IMR-90 (cell line): ENCODE measurements at regions not wholly inside any gene's neighbourhood (a gene's known extent, or its start where the extent isn't known, plus 50 kb on each side); places are given as distances from the start of the nearest gene placed in this dataset.

Experiments
- ATAC-seq: fragments of 200-7000 bp; cut with Tn5 transposase; 2 replicates; pipeline ENCODE4 v1.9.1; 2020; ENCODE audit warnings: low read depth, mild to moderate bottlenecking, moderate library complexity
- BruUV-seq: library from RNA; stranded (reverse); fragments of 400-500 nt; replicated peaks from 2 replicates; lab custom pipeline; 2021; lab: Mats Ljungman, UMichigan
- CTCF ChIA-PET: fragments of 300-600 bp; formaldehyde crosslinking; extraction: SDS; loops from one replicate; lab custom pipeline; 2021; ENCODE audit warnings: antibody characterized with exemption; lab: Yijun Ruan, JAX
- POLR2A ChIA-PET: fragments of 300-600 bp; sonication (Branson Sonifier 250); formaldehyde crosslinking; loops from one replicate; lab custom pipeline; 2022; ENCODE audit warnings: antibody characterized with exemption; ENCODE audit not compliant: unreplicated experiment; lab: Charles Lee
- DNase-seq: peaks from one replicate; pipeline ENCODE4 v3.0.0; 2013
- H2AFZ ChIP-seq: replicated peaks from 2 replicates; pipeline ENCODE3; 2013; ENCODE audit warnings: low read length, mild to moderate bottlenecking; ENCODE audit not compliant: poor library complexity
- H2AK5ac ChIP-seq: 2 replicates; pipeline ENCODE4 v1.6.1; 2013; ENCODE audit warnings: low read depth, low read length, inconsistent platforms
- H2AK9ac ChIP-seq: replicated peaks from 2 replicates; pipeline ENCODE3; 2013; ENCODE audit warnings: mild to moderate bottlenecking, low read depth, low read length, moderate library complexity; ENCODE audit not compliant: poor library complexity
- H2BK120ac ChIP-seq: 2 replicates; pipeline ENCODE4 v1.6.1; 2013; ENCODE audit warnings: low read depth, low read length, inconsistent platforms
- H2BK15ac ChIP-seq: 3 replicates; pipeline ENCODE4 v1.6.1; 2013; ENCODE audit warnings: low read depth, low read length, inconsistent platforms
- H2BK20ac ChIP-seq: 2 replicates; pipeline ENCODE4 v1.6.1; 2013; ENCODE audit warnings: low read depth, mild to moderate bottlenecking, inconsistent platforms, low read length, moderate library complexity
- H2BK5ac ChIP-seq: 2 replicates; pipeline ENCODE4 v1.6.1; 2013; ENCODE audit warnings: mild to moderate bottlenecking, low read depth, low read length, inconsistent platforms; ENCODE audit not compliant: poor library complexity, severe bottlenecking
- H3K14ac ChIP-seq: replicated peaks from 2 replicates; pipeline ENCODE4 v1.6.1; 2013; ENCODE audit warnings: low read depth, low read length, inconsistent platforms
- H3K18ac ChIP-seq: 2 replicates; pipeline ENCODE4 v1.6.1; 2013; ENCODE audit warnings: low read depth, low read length, control low read depth
- H3K23ac ChIP-seq: 2 replicates; pipeline ENCODE4 v1.6.1; 2013; ENCODE audit warnings: low read depth, low read length, inconsistent platforms
- H3K27ac ChIP-seq: 2 replicates; pipeline ENCODE4 v1.5.1; 2013; ENCODE audit warnings: mild to moderate bottlenecking, control low read depth, low read length; ENCODE audit not compliant: insufficient read depth
- H3K27me3 ChIP-seq: 2 replicates; pipeline ENCODE4 v1.6.1; 2013; ENCODE audit warnings: low read length; ENCODE audit not compliant: control insufficient read depth, insufficient read depth
- H3K36me3 ChIP-seq: 2 replicates; pipeline ENCODE4 v1.6.1; 2013; ENCODE audit warnings: low read length, mixed read lengths; ENCODE audit not compliant: control insufficient read depth, insufficient read depth
- H3K4ac ChIP-seq: 2 replicates; pipeline ENCODE4 v1.6.1; 2013; ENCODE audit warnings: low read depth, low read length, inconsistent platforms
- H3K4me1 ChIP-seq: 2 replicates; pipeline ENCODE4 v1.6.1; 2013; ENCODE audit warnings: low read length, mixed read lengths; ENCODE audit not compliant: control insufficient read depth, insufficient read depth
- H3K4me2 ChIP-seq: 2 replicates; pipeline ENCODE4 v1.6.1; 2013; ENCODE audit warnings: low read depth, mild to moderate bottlenecking, control low read depth, low read length, moderate library complexity
- H3K4me3 ChIP-seq: 2 replicates; pipeline ENCODE4 v1.5.1; 2013; ENCODE audit warnings: low read depth, mild to moderate bottlenecking, control low read depth, low read length, moderate library complexity; ENCODE audit not compliant: insufficient read depth
- H3K56ac ChIP-seq: 2 replicates; pipeline ENCODE4 v1.6.1; 2013; ENCODE audit warnings: low read length, inconsistent platforms; ENCODE audit not compliant: insufficient read depth; ENCODE audit errors: extremely low read depth
- H3K79me1 ChIP-seq, 2 experiments: 2 replicates each; pipeline ENCODE4 v1.6.1; 2013; ENCODE audit warnings: low read length in 2 of 2, inconsistent platforms in 1 of 2, low read depth in 1 of 2
- H3K9ac ChIP-seq: 2 replicates; pipeline ENCODE4 v1.6.1; 2013; ENCODE audit warnings: low read depth, low read length, control low read depth
- H3K9me1 ChIP-seq: 2 replicates; pipeline ENCODE4 v1.6.1; 2013; ENCODE audit warnings: low read length, inconsistent platforms; ENCODE audit not compliant: insufficient read depth
- H3K9me3 ChIP-seq: 2 replicates; pipeline ENCODE4 v1.6.1; 2013; ENCODE audit warnings: low read length; ENCODE audit not compliant: control insufficient read depth, insufficient read depth
- H4K20me1 ChIP-seq: 2 replicates; pipeline ENCODE4 v1.6.1; 2013; ENCODE audit warnings: low read length, inconsistent platforms; ENCODE audit not compliant: insufficient read depth
- H4K5ac ChIP-seq: 2 replicates; pipeline ENCODE4 v1.6.1; 2013; ENCODE audit warnings: mild to moderate bottlenecking, low read depth, low read length, control low read depth
- H4K8ac ChIP-seq, 2 experiments: 2 replicates each; pipeline ENCODE4 v1.6.1; 2013; ENCODE audit warnings: low read depth in 2 of 2, low read length in 2 of 2, control low read depth in 1 of 2, inconsistent platforms in 1 of 2
- H4K91ac ChIP-seq: 2 replicates; pipeline ENCODE4 v1.6.1; 2013; ENCODE audit warnings: low read depth, low read length, inconsistent platforms; ENCODE audit not compliant: insufficient read depth
- BHLHE40 ChIP-seq: fragments of 150-350 bp; IDR thresholded peaks from 2 replicates; pipeline ENCODE4 v1.6.1; 2016; ENCODE audit warnings: mild to moderate bottlenecking, low read depth, low read length
- CEBPB ChIP-seq: IDR thresholded peaks from 2 replicates; pipeline ENCODE4 v1.6.1; 2012; ENCODE audit warnings: low read depth, low read length, improper control_type of control experiment
- CHD1 ChIP-seq: IDR thresholded peaks from 2 replicates; pipeline ENCODE4 v1.6.1; 2012; ENCODE audit warnings: low read depth, low read length, improper control_type of control experiment
- MAZ ChIP-seq: IDR thresholded peaks from 2 replicates; pipeline ENCODE4 v1.6.1; 2012; ENCODE audit warnings: low read depth, mild to moderate bottlenecking, low read length, improper control_type of control experiment, moderate library complexity, borderline replicate concordance
- MXI1 ChIP-seq: IDR thresholded peaks from 2 replicates; pipeline ENCODE4 v1.6.1; 2012; ENCODE audit warnings: low read depth, mild to moderate bottlenecking, low read length, moderate library complexity, borderline replicate concordance
- WGBS, 2 experiments: methylation state at CpG; one replicate each; pipeline versions ENCODE4 v1.1.5 to v1.1.7; 2013; ENCODE audit warnings: missing lambda C conversion rate in 2 of 2; ENCODE audit not compliant: insufficient read length in 1 of 2; ENCODE audit errors: extremely low coverage in 2 of 2; 5-methylcytosine and 5-hydroxymethylcytosine counted together
- dilution Hi-C: fragments of 300-500 bp; cut with HindIII; formaldehyde crosslinking; loops from one replicate; pipeline ENCODE4 v1.14.3; 2018; ENCODE audit warnings: low sequenced_read_pairs; ENCODE audit not compliant: unreplicated experiment
- in situ Hi-C: fragments of 300-500 bp; cut with MboI; formaldehyde crosslinking; loops from 3 replicates; pipeline ENCODE4 v1.14.3; 2019; ENCODE audit warnings: low sequenced_read_pairs, inconsistent platforms, mixed read lengths
- intact Hi-C: fragments of 100-400 bp; cut with micrococcal nuclease; formaldehyde crosslinking; loops from 2 replicates; pipeline ENCODE4 v1.10.0; 2022

GRCh38 chr3:76099956-76100355 is 314.6 kb upstream of the ZNF717 start:
- CTCF ChIA-PET, result interaction anchor here (0.6 to 0.9 kb wide), 2 partner anchors 13 to 76 kb away, joined by 3 read pairs; no protein-coding TSS in a partner anchor
- POLR2A ChIA-PET, result no interaction called here
- in situ Hi-C loops, result no loop called here

More at GRCh38 chr3:76099956-76100355, 314.6 kb upstream of the ZNF717 start:
- Histone ChIP-seq H3K36me3 (no peaks in the 10 kb centered on the region), H3K18ac (no peak overlapping the region), H2BK15ac (no peak overlapping the region), H3K4me3 (no peak overlapping the region), H3K4me2 (no peak overlapping the region), H4K5ac (no peak overlapping the region), H3K79me1 (no peaks in the 10 kb centered on the region), H3K56ac (no peak overlapping the region), H3K9ac (no peak overlapping the region), H2AFZ (no peak overlapping the region), H3K4me1 (no peaks in the 10 kb centered on the region; the same call in 1 of the 2 replicates), H3K4ac (no peak overlapping the region), H2BK5ac (no peak overlapping the region), H2AK5ac (no peak overlapping the region), H2AK9ac (no peak overlapping the region), H3K23ac (no peak overlapping the region), H3K27me3 (no peaks in the 10 kb centered on the region), H4K20me1 (no peaks in the 10 kb centered on the region), H2BK20ac (no peak overlapping the region), H2BK120ac (no peak overlapping the region), H3K27ac (no peak overlapping the region), H4K8ac (no peak overlapping the region), H3K14ac (no peak overlapping the region), H4K91ac (no peak overlapping the region), H3K9me1 (no peaks in the 10 kb centered on the region), H3K9me3 (no peaks in the 10 kb centered on the region)
- TF ChIP-seq CEBPB, result peak; percentile 58; the same call in 1 of the 2 replicates
- TF ChIP-seq BHLHE40, result no peak
- no peak for TF ChIP-seq CHD1
- TF ChIP-seq MAZ, result no peak
- no peak for TF ChIP-seq MXI1
- WGBS, 2 experiments, result no CpG with 5 or more reads among the region's 4 CpGs
- dilution Hi-C loops, result no loop called here
- no TSS peak for BruUV-seq
- DNase-seq (no peak), ATAC-seq (no peak)
- intact Hi-C loops, result loop anchor here (10.0 kb wide), 1 partner anchor 665 kb away; no protein-coding TSS in a partner anchor
